GM19238 (cell line): ENCODE measurements at regions not wholly inside any gene's neighbourhood (a gene's known extent, or its start where the extent isn't known, plus 50 kb on each side); places are given as distances from the start of the nearest gene placed in this dataset.
"Not testable (repeated sequence)": the region's sequence is repeated elsewhere in the genome, so short reads cannot be mapped to it uniquely, and the experiment has no call there.

ENCODE experiments used
- DNase-seq: peaks from one replicate; pipeline ENCODE4 v3.0.0; 2011; ENCODE audit warnings: low spot score; ENCODE audit not compliant: insufficient read length

DNA sequence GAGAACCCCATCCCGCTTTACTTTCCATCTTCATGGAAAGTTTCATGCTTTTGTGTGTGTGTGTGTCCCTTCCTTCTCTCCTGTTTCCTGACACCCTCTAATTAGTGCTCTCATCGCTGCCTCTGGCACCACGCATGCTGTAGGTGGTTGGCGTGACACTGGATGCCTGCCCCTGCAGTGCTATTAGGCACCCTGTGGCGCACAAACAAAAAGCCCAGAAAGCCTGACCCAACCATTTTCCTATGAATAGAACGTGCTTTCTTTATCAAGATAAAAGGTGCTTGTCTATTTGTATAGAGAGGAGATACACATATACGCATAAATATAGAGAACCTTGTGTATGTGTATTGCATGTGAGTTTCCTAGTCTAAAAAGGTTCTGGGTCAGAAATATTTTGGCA, 120.8 kb upstream of the CDCA7L start:
- DNase-seq: no peak

- no peak for DNase-seq
These were observed 119.1 kb upstream of the CDCA7L start for GRCh38 chr7:22064816-22065215.

DNA sequence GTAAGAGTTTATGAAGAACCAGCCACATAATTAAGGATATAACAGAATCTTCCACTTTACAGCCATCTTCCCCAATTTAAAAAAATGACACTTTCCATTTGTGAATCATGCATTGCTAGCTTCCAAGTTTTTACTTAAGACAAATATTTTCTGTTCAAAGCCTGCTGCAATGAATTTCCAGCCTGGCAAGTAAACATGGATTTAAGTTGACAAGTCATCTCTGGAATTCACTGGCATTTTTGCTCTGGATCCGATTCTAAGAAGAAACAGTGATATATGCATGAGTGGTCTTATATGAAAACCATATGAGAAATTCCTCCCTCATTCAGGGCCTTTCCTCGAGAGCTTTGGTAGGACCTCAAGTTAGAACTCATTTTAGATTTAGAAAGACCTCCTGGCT, 116.1 kb upstream of the CDCA7L start:
- no peak for DNase-seq

- no peak for DNase-seq
These were observed 115.2 kb upstream of the CDCA7L start for GRCh38 chr7:22060863-22061262.

DNA sequence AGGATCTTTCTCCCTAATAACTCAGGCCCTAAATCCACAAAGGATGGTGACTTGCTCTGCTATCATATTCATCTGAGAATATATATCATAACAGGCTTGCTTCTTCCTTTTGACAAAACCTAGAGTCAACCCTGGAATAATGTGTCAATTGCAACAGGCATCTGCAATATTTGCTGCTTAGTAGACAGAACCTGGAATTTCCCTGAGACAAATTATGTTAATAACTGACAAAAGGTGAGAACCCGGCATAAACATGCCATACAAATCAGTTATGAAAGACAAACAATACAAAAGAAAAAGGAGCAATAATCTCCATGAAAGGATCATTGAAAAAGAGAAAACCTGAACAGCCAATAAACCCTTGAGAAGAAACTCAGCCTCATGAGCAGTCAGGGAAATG, 114.5 kb upstream of the CDCA7L start:
- no peak for DNase-seq

DNA sequence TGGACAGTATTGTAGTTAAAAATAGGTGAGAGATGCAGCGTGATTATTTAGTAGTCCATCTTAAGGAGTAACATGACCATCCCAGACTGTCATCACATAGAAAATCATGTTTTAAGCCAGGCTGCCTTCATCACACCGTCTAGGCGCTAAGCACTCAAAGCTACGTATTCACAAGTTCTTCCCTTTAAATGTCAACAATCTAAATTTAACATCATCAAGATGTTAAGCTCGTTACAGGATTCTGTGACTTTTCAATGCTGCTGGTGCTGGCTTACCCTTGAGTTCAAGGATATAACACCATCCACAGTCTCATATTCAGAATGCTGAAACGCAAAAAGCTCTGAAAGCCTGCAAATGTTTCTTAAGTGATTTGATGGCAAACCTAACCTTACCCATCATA, 109.5 kb upstream of the CDCA7L start:
- DNase-seq: no peak

DNA sequence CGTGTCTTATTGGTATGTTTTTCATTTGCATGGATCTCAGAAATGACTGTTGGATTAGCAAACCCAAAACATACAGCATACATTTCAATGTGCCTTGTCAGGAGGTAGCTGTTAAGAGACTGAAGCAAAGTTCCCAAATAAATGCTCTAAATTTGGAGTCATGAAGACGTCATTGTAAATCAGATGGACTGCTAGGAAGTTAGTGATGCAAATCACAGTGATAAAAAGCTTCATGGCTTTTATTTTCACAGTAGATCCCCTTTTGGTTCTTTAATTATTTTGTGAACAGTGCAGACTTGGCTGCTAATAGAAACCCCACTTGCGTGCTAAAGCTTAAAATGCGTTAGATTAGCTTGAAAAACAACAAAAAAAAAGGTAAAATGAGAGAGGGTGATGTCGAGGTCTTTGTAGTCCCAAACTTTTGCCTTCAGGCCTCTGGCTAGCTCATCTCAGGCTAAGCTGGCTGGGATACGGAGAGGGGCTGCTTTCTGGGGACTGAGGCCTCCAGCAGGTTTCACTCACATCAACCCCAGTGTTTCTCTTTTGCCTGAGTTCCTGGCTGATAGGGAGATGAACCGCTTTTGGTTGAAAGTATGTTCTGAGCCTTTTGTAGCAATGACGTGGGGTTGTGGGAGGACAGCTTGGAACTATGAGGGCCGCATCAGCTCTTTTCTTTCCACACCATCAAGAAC, 107.1 kb upstream of the CDCA7L start:
- no peak for DNase-seq

GRCh38 chr7:22051886-22052673, 106.4 kb upstream of the CDCA7L start:
- no peak for DNase-seq

DNA sequence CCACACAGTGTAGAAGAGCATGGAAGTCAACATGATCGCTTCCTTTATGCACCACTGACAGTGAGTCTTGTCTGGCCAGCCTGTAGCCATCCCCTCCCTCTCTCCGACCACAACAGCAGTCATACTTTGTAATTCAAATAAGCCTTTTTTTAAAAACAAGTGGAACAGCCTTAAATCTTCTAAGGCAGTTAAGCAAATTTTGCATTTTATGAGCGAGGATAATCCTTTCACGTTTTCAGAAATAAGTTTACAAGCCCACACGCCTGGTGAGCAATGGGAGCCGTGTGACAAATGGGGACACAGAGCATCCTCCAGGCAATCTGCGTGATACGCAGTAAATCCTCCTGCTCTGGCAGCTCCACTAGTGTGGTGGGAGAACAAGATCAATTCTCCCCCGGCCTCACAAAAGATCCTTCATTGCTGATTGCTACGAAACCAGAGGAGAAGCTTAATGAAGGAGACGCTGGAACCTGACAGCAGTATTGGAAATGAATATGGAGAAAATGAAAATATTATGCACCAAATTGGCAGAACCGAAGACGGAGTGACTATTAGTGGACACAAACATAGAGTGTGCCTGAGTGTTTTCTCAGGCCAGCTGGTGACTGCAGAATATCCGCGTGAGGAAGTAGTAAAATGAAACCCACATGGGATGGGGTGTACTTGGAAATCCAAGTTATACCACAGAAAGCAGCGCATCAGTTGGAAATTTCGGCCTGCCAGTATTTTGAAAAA, 104.2 kb upstream of the CDCA7L start:
- no peak for DNase-seq

- no peak for DNase-seq
These were observed 97.7 kb upstream of the CDCA7L start for GRCh38 chr7:22043367-22043766.

- DNase-seq: no peak
These were observed 95.4 kb upstream of the CDCA7L start for GRCh38 chr7:22040923-22041595.

- DNase-seq: no peak
These were observed 94.0 kb upstream of the CDCA7L start for GRCh38 chr7:22039670-22040069.

DNA sequence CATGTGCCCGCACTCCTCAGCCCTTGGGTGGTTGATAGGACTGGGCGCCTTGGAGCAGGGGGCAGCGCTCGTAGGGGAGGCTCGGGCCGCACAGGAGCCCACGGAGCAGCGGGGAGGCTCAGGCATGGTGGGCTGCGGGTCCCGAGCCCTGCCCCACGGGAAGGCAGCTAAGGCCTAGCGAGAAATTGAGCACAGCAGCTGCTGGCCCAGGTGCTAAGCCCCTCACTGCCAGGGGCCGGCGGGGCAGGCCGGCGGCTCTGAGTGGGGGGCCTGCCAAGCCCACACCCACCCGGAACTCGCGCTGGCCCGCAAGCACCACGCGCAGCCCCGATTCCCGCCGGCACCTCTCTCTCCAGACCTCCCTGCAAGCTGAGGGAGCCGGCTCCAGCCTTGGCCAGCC, 86.7 kb upstream of the CDCA7L start:
- not testable (repeated sequence) for DNase-seq

DNA sequence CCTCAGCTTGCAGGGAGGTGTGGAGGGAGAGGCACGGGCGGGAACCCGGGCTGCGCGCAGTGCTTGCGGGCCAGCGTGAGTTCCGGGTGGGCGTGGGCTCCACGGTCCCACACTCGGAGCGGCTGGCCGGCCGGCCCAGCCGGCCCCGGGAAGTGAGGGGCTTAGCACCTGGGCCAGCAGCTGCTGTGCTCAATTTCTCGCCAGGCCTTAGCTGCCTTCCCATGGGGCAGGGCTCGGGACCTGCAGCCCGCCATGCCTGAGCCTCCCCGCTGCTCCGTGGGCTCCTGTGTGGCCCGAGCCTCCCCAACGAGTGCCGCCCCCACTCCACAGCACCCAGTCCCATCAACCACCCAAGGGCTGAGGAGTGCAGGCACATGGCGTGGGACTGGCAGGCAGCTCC, 83.0 kb upstream of the CDCA7L start:
- DNase-seq: not testable (repeated sequence)

GRCh38 chr7:22027475-22027874, 81.8 kb upstream of the CDCA7L start:
- no peak for DNase-seq

- DNase-seq: no peak
These were observed 80.3 kb upstream of the CDCA7L start for GRCh38 chr7:22025983-22026382.

DNA sequence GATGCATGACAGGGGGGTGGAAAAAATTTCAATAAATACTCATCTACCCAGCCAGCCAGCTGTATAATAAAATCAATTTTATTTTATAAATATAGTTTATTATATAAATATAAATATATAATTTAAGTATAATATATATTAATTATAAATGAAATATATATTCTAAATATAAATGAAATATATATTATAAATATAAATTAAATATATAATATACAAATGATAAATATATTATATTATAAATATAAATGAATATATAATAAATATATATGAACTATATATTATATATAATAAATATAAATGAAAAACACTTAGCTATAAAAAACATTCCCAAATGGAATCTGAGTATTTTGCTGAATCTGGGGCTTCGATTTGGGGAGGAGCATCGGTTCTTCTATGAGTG, 79.4 kb upstream of the CDCA7L start:
- DNase-seq: no peak

- no peak for DNase-seq
These were observed 74.2 kb upstream of the CDCA7L start for GRCh38 chr7:22019931-22020330.

DNA sequence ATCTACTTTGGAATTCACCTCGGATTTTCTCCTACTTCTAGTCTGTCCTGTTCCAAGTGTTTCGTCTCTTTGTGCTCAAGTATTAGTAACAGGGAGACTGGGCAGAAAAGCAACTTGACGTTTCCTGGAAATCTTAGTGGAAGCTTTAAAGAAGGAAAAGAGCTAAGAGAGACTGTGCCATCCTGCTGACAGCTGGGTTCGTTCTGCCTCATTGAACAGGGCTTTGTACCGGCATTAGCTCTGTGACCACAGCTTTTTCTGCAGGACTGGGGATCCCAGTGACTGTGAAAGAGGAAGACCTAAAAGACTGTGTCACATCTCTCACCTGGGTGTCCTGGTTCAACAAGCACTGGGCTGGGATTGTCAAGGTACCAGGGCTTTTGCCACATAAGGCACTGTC, 70.8 kb upstream of the CDCA7L start:
- DNase-seq: no peak

GRCh38 chr7:22013711-22014110, 68.0 kb upstream of the CDCA7L start:
- no peak for DNase-seq

DNA sequence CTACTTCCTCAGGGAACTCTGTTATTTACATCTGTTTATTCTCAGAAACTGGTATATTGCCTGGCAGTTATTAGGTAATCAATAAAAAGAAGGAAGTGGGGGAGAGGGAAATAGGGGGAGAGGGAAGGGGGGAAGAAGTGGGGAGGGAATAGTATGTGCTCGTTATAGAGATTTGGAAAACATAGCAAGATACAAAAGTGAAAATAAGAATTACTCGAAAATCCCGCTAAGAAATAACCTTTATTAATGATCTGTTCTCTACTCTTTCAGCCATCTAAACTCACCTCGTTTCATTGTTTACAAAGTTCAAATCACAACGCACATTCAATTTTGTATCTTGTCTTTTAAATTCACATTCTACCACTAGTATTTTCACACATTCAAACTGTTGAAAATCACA, 63.0 kb upstream of the CDCA7L start:
- DNase-seq: no peak

DNA sequence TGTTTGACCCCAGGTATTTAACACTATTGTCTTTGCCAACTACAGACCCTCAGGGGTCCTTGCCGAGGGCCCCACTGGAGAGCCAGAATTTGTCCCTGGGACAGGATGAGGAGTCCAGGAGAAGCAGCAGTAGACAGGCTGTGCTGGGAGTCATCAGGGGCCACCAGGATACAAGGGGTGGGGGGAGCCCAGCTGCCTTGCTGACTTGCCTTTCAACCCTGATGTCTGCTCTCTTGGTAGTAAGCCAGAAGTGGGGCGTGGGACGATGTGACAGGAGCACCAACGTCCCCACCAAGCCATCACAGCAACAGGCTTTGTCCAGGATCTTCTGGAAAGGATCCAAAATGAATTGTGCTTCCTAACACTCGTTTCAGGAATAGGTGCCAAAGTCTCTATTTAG, 62.4 kb upstream of the CDCA7L start:
- no peak for DNase-seq
